Common myeloid progenitor, CD34-positive (primary cell): ENCODE measurements at regions not wholly inside any gene's neighbourhood (a gene's known extent, or its start where the extent isn't known, plus 50 kb on each side); places are given as distances from the start of the nearest gene placed in this dataset.

Experiments used
- CTCF ChIA-PET: fragments of 350-600 bp; sonication (Branson Sonifier 250); formaldehyde crosslinking; loops from one replicate; lab custom pipeline; 2021; ENCODE audit warnings: antibody characterized with exemption; lab: Charles Lee
- POLR2A ChIA-PET: fragments of 350-600 bp; sonication (Branson Sonifier 250); formaldehyde crosslinking; loops from one replicate; lab custom pipeline; 2021; ENCODE audit warnings: antibody characterized with exemption; lab: Charles Lee
- DNase-seq, 3 donors: peaks; one replicate each; pipeline versions ENCODE4 v3.0.0 to v3.0.0-alpha.2; 2013
- H3K27ac ChIP-seq, 2 experiments: 1 replicate in 1 of 2; 2 replicates in 1 of 2; pipeline ENCODE4 v1.7.0; 2013; ENCODE audit warnings: inconsistent platforms in 2 of 2, low read length in 2 of 2, mild to moderate bottlenecking in 2 of 2, low read depth in 1 of 2, moderate library complexity in 1 of 2; ENCODE audit not compliant: severe bottlenecking in 2 of 2, insufficient read depth in 1 of 2, poor library complexity in 1 of 2
- H3K27me3 ChIP-seq, 5 experiments: replicated peaks in 2 of 5; 1 replicate in 3 of 5; 2 replicates in 2 of 5; pipeline versions ENCODE4 v1.6.1 to v1.7.0; 2013; ENCODE audit warnings: low read length in 4 of 5, mild to moderate bottlenecking in 2 of 5, moderate library complexity in 2 of 5, inconsistent platforms in 1 of 5; ENCODE audit not compliant: insufficient read depth in 5 of 5, control insufficient read depth in 4 of 5
- H3K36me3 ChIP-seq, 4 experiments: 1 replicate in 2 of 4; 2 replicates in 2 of 4; pipeline versions ENCODE4 v1.6.1 to v1.7.0; 2013; ENCODE audit warnings: low read length in 3 of 4, control low read depth in 1 of 4, mild to moderate bottlenecking in 1 of 4; ENCODE audit not compliant: control insufficient read depth in 4 of 4, insufficient read depth in 4 of 4
- H3K4me1 ChIP-seq, 4 experiments: 1 replicate in 3 of 4; 2 replicates in 1 of 4; pipeline versions ENCODE4 v1.6.1 to v1.7.1; 2013; ENCODE audit warnings: low read length in 3 of 4, mild to moderate bottlenecking in 3 of 4, control low read depth in 1 of 4, inconsistent platforms in 1 of 4, moderate library complexity in 1 of 4; ENCODE audit not compliant: control insufficient read depth in 4 of 4, insufficient read depth in 4 of 4; ENCODE audit errors: control extremely low read depth in 1 of 4
- H3K4me3 ChIP-seq, 7 experiments: 1 replicate in 4 of 7; 2 replicates in 3 of 7; pipeline versions ENCODE4 v1.5.1 to v1.7.0; 2013; ENCODE audit warnings: mild to moderate bottlenecking in 7 of 7, low read length in 6 of 7, moderate library complexity in 6 of 7, inconsistent platforms in 2 of 7, low read depth in 2 of 7, control low read depth in 1 of 7; ENCODE audit not compliant: insufficient read depth in 4 of 7, control insufficient read depth in 1 of 7; ENCODE audit errors: extremely low read depth in 1 of 7
- H3K9me3 ChIP-seq, 5 experiments: 1 replicate in 4 of 5; 2 replicates in 1 of 5; pipeline versions ENCODE4 v1.6.1 to v1.7.1; 2013; ENCODE audit warnings: low read length in 4 of 5, mild to moderate bottlenecking in 2 of 5, inconsistent platforms in 1 of 5, low read depth in 1 of 5, moderate library complexity in 1 of 5; ENCODE audit not compliant: control insufficient read depth in 4 of 5, insufficient read depth in 2 of 5; ENCODE audit errors: control extremely low read depth in 1 of 5
- WGBS: methylation state at CpG from one replicate; pipeline ENCODE4 v1.1.5; 2013; ENCODE audit not compliant: insufficient coverage; 5-methylcytosine and 5-hydroxymethylcytosine counted together

GRCh38 chr5:24281818-24282217, 363.0 kb downstream of the CDH10 start:
- H3K27me3 ChIP-seq = no peaks in the 10 kb centered on the region
- no peaks in the 10 kb centered on the region for H3K4me1 ChIP-seq
- H3K36me3 ChIP-seq = no peaks in the 10 kb centered on the region
- POLR2A ChIA-PET = no interaction called here
- DNase-seq = no peak
- CTCF ChIA-PET = no interaction called here
- no peak overlapping the region for H3K27ac ChIP-seq
- WGBS = no CpG with 5 or more reads among the region's 1 CpG
- H3K9me3 ChIP-seq = no peaks in the 10 kb centered on the region
- no peak overlapping the region for H3K4me3 ChIP-seq

DNA sequence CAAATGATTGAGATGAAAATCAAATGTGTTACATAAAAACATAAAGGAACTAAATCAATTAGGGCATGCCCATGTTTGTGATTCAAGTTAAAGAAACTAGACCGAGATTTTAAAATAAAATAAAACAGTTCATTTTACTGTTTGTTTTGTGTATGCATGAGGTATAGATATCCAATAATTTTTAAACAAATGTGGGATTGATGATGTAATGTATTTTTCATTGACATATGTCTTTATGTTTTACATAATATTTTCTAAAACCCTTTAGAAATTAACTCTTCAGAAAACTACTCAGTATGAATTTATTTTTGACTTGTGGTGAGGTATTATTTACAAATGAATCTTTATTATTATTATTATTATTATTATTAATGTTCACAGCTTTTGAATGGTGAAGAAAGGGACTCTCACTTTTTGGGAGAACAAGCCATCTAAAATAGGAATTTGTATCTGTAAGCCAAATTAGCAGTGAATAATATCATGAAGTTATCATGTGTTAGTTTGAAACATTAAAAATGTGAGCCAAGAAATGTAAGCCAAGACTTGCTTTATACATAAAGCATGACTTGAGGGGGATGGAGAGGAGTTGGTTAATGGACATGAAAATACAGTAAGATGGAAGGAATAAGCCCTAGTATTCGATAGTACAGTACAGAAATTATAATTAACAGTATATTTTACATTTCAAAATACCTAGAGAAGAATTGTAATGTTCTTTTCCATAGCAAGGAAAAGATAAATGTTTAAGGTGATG, 355.0 kb downstream of the CDH10 start:
- ChIA-PET CTCF (no interaction called here), POLR2A (no interaction called here)
- Histone ChIP-seq H3K27me3 (no peaks in the 10 kb centered on the region), H3K4me3 (no peak overlapping the region), H3K9me3 (no peaks in the 10 kb centered on the region), H3K4me1 (no peaks in the 10 kb centered on the region), H3K36me3 (no peaks in the 10 kb centered on the region), H3K27ac (no peak overlapping the region)
- DNase-seq = no peak
- no CpG with 5 or more reads among the region's 2 CpGs for WGBS

- POLR2A ChIA-PET = no interaction called here
- no peak for DNase-seq
- H3K27ac ChIP-seq = no peak overlapping the region
- no peak overlapping the region for H3K4me3 ChIP-seq
- no peaks in the 10 kb centered on the region for H3K36me3 ChIP-seq
- WGBS = no CpG with 5 or more reads among the region's 1 CpG
- CTCF ChIA-PET = no interaction called here
- no peaks in the 10 kb centered on the region for H3K9me3 ChIP-seq
- H3K4me1 ChIP-seq = no peaks in the 10 kb centered on the region
- H3K27me3 ChIP-seq = no peaks in the 10 kb centered on the region
These were observed 354.2 kb downstream of the CDH10 start for GRCh38 chr5:24290536-24290935.

- ChIA-PET CTCF (no interaction called here), POLR2A (no interaction called here)
- WGBS = no CpG with 5 or more reads among the region's 2 CpGs
- Histone ChIP-seq H3K4me3 (no peak overlapping the region), H3K27ac (no peak overlapping the region), H3K9me3 (no peaks in the 10 kb centered on the region), H3K4me1 (no peaks in the 10 kb centered on the region), H3K27me3 (no peaks in the 10 kb centered on the region), H3K36me3 (no peaks in the 10 kb centered on the region)
- DNase-seq = no peak
These were observed 352.9 kb downstream of the CDH10 start for GRCh38 chr5:24291916-24292315.

DNA sequence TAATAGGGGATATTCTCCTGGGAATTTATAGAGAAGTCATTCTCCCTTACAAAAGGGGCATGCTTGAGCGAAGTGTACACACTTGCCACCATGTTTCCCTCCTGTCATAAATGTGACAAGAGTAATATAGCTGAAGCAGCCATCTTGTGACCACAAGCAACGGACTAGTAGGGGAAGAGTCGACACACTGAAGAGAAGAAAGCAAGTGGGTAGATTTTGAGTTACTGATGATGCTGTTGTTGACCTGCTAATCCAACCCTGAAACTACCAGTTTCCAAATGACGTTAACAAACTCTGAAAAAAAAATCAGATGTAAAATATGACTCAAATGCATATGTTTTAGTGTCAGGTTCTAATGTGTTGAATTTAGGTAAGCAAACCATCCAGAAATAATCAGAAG, 350.4 kb downstream of the CDH10 start:
- Histone ChIP-seq H3K9me3 (no peaks in the 10 kb centered on the region), H3K4me1 (no peaks in the 10 kb centered on the region), H3K36me3 (no peaks in the 10 kb centered on the region), H3K27ac (no peak overlapping the region), H3K4me3 (no peak overlapping the region), H3K27me3 (no peaks in the 10 kb centered on the region)
- DNase-seq = no peak
- ChIA-PET CTCF (no interaction called here), POLR2A (no interaction called here)
- WGBS = 100% methylated on average over 2 of the region's 4 CpGs

GRCh38 chr5:24314106-24314505, 330.7 kb downstream of the CDH10 start:
- Histone ChIP-seq H3K4me1 (no peaks in the 10 kb centered on the region), H3K27ac (no peak overlapping the region), H3K36me3 (no peaks in the 10 kb centered on the region), H3K9me3 (peaks cover 0 to 6% (median 1%) of the 10 kb centered on the region in 5 experiments), H3K4me3 (no peak overlapping the region), H3K27me3 (no peaks in the 10 kb centered on the region)
- POLR2A ChIA-PET = no interaction called here
- no peak for DNase-seq
- 98% methylated on average over 13 of the region's 19 CpGs for WGBS
- CTCF ChIA-PET = no interaction called here

- H3K36me3 ChIP-seq = no peaks in the 10 kb centered on the region
- H3K4me1 ChIP-seq = no peaks in the 10 kb centered on the region
- WGBS = 84% methylated on average over 2 of the region's 3 CpGs
- H3K9me3 ChIP-seq = peaks cover 0 to 2% (median 0%) of the 10 kb centered on the region in 5 experiments
- DNase-seq = no peak
- POLR2A ChIA-PET = no interaction called here
- H3K4me3 ChIP-seq = no peak overlapping the region
- CTCF ChIA-PET = no interaction called here
- no peak overlapping the region for H3K27ac ChIP-seq
- no peaks in the 10 kb centered on the region for H3K27me3 ChIP-seq
These were observed 324.1 kb downstream of the CDH10 start for GRCh38 chr5:24320643-24321042.
